ENCODE measurements at regions not wholly inside any gene's neighbourhood (a gene's known extent, or its start where the extent isn't known, plus 50 kb on each side); places are given as distances from the start of the nearest gene placed in this dataset.

DNA sequence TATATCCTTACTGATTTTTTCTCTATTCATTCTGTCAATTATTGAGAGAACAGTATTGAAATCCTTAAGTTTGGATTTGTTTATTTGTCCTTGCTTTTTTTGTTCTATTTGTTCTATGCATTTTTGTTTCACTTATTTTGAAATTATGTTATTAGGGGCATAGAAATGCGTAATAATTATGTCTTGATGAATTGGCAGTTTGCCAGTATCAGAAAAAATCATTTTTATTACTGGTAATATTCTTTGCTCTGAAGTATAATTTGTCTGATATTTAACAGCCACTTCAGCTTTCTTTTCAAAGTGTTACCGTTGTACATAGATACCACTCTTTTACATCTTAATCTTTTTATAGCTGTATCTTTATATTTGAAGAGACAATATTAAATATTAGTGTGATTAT is 2090.9 kb upstream of the WWC1 start:
- DNase-seq (ENCODE audit: low read depth, low spot score) (no peak), FAIRE-seq (no peak)
- TF ChIP-seq POLR2AphosphoS5 (IDR thresholded peaks at IDR 0.05; ENCODE audit: insufficient read depth, low read depth, low read length) (no peak), EZH2 (IDR thresholded peaks at IDR 0.05; ENCODE audit: borderline replicate concordance, low read depth, low read length, severe bottlenecking) (no peak), MAX (IDR thresholded peaks at IDR 0.05; ENCODE audit: insufficient read depth, insufficient read length) (no peak), GATA2 (IDR thresholded peaks at IDR 0.05; ENCODE audit: insufficient read depth, insufficient read length, low read depth, low read length) (no peak), MYC (IDR thresholded peaks at IDR 0.05; ENCODE audit: low read depth, low read length) (no peak), JUN (IDR thresholded peaks at IDR 0.05; ENCODE audit: borderline replicate concordance, insufficient read depth, insufficient read length, low read depth) (no peak)
- dilution Hi-C loops (cut with MboI; ENCODE audit: extremely low pct_ligation_motif_present, low sequenced_read_pairs), result no loop called here
- Histone ChIP-seq H3K4me3 (replicated peaks in 1 of 3; ENCODE audit: insufficient read depth in 1 of 3, low read depth in 1 of 3, low read length in 3 of 3) (no peak overlapping the region), H3K4me2 (ENCODE audit: insufficient read depth, low read length) (no peak overlapping the region), H3K79me2 (ENCODE audit: control insufficient read depth, insufficient read depth, low read length) (no peaks in the 10 kb centered on the region), H3K4me1 (ENCODE audit: control insufficient read depth, extremely low read depth, insufficient read depth, low read length) (no peaks in the 10 kb centered on the region), H3K9me1 (replicated peaks; ENCODE audit: control insufficient read depth, extremely low read depth, insufficient read depth, low read length) (no peaks in the 10 kb centered on the region), H2AFZ (ENCODE audit: low read depth, low read length) (no peak overlapping the region), H3K9me3 (replicated peaks; ENCODE audit: control insufficient read depth, insufficient read depth, low read length) (no peaks in the 10 kb centered on the region), H3K36me3 (ENCODE audit: control insufficient read depth in 2 of 2, extremely low read depth in 1 of 2, insufficient read depth in 2 of 2, low read length in 2 of 2) (no peaks in the 10 kb centered on the region), H3K27ac (ENCODE audit: insufficient read depth, low read depth, low read length) (no peak overlapping the region), H3K27me3 (ENCODE audit: control insufficient read depth in 2 of 2, insufficient read depth in 2 of 2, low read length in 2 of 2) (no peaks in the 10 kb centered on the region), H4K20me1 (replicated peaks; ENCODE audit: control insufficient read depth, extremely low read depth, insufficient read depth, low read length) (no peaks in the 10 kb centered on the region), H3K9ac (replicated peaks; ENCODE audit: extremely low read depth, insufficient read depth, low read length) (no peak overlapping the region)
- ChIA-PET POLR2A (no interaction called here), CTCF (no interaction called here)
- no TSS peak for BruUV-seq (replicated peaks)
- intact Hi-C loops (cut with micrococcal nuclease), result no loop called here

DNA sequence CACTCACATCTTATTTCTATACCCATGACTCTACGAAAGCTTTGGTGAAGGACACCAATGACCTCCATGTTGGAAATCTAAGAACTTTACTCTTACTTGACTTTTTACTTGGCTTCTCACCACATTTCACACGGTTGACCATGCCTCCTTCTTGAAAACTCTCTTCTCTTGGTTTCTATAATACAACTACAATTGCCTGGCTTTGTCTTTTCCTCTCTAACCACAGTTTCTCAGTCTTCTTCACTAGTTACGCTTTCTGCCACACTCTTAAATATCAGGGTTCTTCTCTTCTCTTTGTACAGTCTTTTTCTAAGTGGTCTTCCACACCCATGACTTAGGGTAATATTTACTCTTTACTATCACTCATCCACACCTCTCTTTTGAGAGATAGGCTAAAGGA is 2079.8 kb upstream of the WWC1 start:
- no TSS peak for BruUV-seq (replicated peaks)
- no peaks in the 10 kb centered on the region for H3K9me1 ChIP-seq (replicated peaks; ENCODE audit: control insufficient read depth, extremely low read depth, insufficient read depth, low read length)
- no peak overlapping the region for H2AFZ ChIP-seq (ENCODE audit: low read depth, low read length)
- dilution Hi-C loops (cut with MboI; ENCODE audit: extremely low pct_ligation_motif_present, low sequenced_read_pairs) (no loop called here), intact Hi-C loops (cut with micrococcal nuclease) (no loop called here)
- FAIRE-seq, result no peak
- H3K4me3 ChIP-seq (replicated peaks in 1 of 3; ENCODE audit: insufficient read depth in 1 of 3, low read depth in 1 of 3, low read length in 3 of 3), result no peak overlapping the region
- peaks cover 2% of the 10 kb centered on the region for H3K9me3 ChIP-seq (replicated peaks; ENCODE audit: control insufficient read depth, insufficient read depth, low read length)
- H3K36me3 ChIP-seq (ENCODE audit: control insufficient read depth in 2 of 2, extremely low read depth in 1 of 2, insufficient read depth in 2 of 2, low read length in 2 of 2), result no peaks in the 10 kb centered on the region
- no peaks in the 10 kb centered on the region for H3K79me2 ChIP-seq (ENCODE audit: control insufficient read depth, insufficient read depth, low read length)
- H3K27me3 ChIP-seq (ENCODE audit: control insufficient read depth in 2 of 2, insufficient read depth in 2 of 2, low read length in 2 of 2), result no peaks in the 10 kb centered on the region
- H3K4me1 ChIP-seq (ENCODE audit: control insufficient read depth, extremely low read depth, insufficient read depth, low read length), result no peaks in the 10 kb centered on the region
- no peaks in the 10 kb centered on the region for H4K20me1 ChIP-seq (replicated peaks; ENCODE audit: control insufficient read depth, extremely low read depth, insufficient read depth, low read length)
- no peak for DNase-seq (ENCODE audit: low read depth, low spot score)
- H3K9ac ChIP-seq (replicated peaks; ENCODE audit: extremely low read depth, insufficient read depth, low read length), result no peak overlapping the region
- TF ChIP-seq POLR2AphosphoS5 (IDR thresholded peaks at IDR 0.05; ENCODE audit: insufficient read depth, low read depth, low read length), result no peak
- no peak for TF ChIP-seq MAX (IDR thresholded peaks at IDR 0.05; ENCODE audit: insufficient read depth, insufficient read length)
- no peak for TF ChIP-seq POLR2A (IDR thresholded peaks at IDR 0.05; ENCODE audit: low read depth, low read length)
- no peak for TF ChIP-seq JUN (IDR thresholded peaks at IDR 0.05; ENCODE audit: borderline replicate concordance, insufficient read depth, insufficient read length, low read depth)
- TF ChIP-seq, protein P1, sequence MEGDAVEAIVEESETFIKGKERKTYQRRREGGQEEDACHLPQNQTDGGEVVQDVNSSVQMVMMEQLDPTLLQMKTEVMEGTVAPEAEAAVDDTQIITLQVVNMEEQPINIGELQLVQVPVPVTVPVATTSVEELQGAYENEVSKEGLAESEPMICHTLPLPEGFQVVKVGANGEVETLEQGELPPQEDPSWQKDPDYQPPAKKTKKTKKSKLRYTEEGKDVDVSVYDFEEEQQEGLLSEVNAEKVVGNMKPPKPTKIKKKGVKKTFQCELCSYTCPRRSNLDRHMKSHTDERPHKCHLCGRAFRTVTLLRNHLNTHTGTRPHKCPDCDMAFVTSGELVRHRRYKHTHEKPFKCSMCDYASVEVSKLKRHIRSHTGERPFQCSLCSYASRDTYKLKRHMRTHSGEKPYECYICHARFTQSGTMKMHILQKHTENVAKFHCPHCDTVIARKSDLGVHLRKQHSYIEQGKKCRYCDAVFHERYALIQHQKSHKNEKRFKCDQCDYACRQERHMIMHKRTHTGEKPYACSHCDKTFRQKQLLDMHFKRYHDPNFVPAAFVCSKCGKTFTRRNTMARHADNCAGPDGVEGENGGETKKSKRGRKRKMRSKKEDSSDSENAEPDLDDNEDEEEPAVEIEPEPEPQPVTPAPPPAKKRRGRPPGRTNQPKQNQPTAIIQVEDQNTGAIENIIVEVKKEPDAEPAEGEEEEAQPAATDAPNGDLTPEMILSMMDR (IDR thresholded peaks at IDR 0.05; ENCODE audit: extremely low read depth in 1 of 2, insufficient read depth in 1 of 2, low read depth in 1 of 2, low read length in 2 of 2), result no peak
- TF ChIP-seq FOS (IDR thresholded peaks at IDR 0.05; ENCODE audit: borderline replicate concordance, insufficient read depth, low read length), result no peak
- TF ChIP-seq EZH2 (IDR thresholded peaks at IDR 0.05; ENCODE audit: borderline replicate concordance, low read depth, low read length, severe bottlenecking), result no peak
- no peak for TF ChIP-seq MYC (IDR thresholded peaks at IDR 0.05; ENCODE audit: low read depth, low read length)
- no peak for TF ChIP-seq GATA2 (IDR thresholded peaks at IDR 0.05; ENCODE audit: insufficient read depth, insufficient read length, low read depth, low read length)
- no peak overlapping the region for H3K4me2 ChIP-seq (ENCODE audit: insufficient read depth, low read length)
- H3K27ac ChIP-seq (ENCODE audit: insufficient read depth, low read depth, low read length), result no peak overlapping the region
- POLR2A ChIA-PET, result no interaction called here
- CTCF ChIA-PET, result no interaction called here

All from endothelial cell of umbilical vein (primary cell).